Endothelial cell of umbilical vein (primary cell): ENCODE measurements at regions not wholly inside any gene's neighbourhood (a gene's known extent, or its start where the extent isn't known, plus 50 kb on each side); places are given as distances from the start of the nearest gene placed in this dataset.

Experiments used
- EZH2 ChIP-seq: IDR thresholded peaks from 2 replicates; pipeline ENCODE4 v1.6.1; 2012; ENCODE audit warnings: borderline replicate concordance, low read depth, mild to moderate bottlenecking, moderate library complexity, low read length, inconsistent platforms; ENCODE audit not compliant: severe bottlenecking
- MAX ChIP-seq: IDR thresholded peaks from 2 replicates; pipeline ENCODE4 v1.6.1; 2011; ENCODE audit not compliant: insufficient read depth, insufficient read length
- POLR2A ChIP-seq: IDR thresholded peaks from 2 replicates; pipeline ENCODE4 v1.6.1; 2012; ENCODE audit warnings: low read depth, mild to moderate bottlenecking, control low read depth, low read length
- POLR2AphosphoS5 ChIP-seq: IDR thresholded peaks from 2 replicates; pipeline ENCODE4 v1.6.1; 2012; ENCODE audit warnings: low read depth, mild to moderate bottlenecking, control low read depth, low read length, moderate library complexity; ENCODE audit not compliant: insufficient read depth
- TF ChIP-seq, protein P1 (sequence below), 2 donors: IDR thresholded peaks; 1 replicate in 1 of 2; 2 replicates in 1 of 2; pipeline ENCODE4 v1.5.1; 2011; ENCODE audit warnings: low read length in 2 of 2, mild to moderate bottlenecking in 2 of 2, moderate library complexity in 2 of 2, control low read depth in 1 of 2, inconsistent platforms in 1 of 2, low read depth in 1 of 2; ENCODE audit not compliant: insufficient read depth in 1 of 2; ENCODE audit errors: extremely low read depth in 1 of 2

DNA sequence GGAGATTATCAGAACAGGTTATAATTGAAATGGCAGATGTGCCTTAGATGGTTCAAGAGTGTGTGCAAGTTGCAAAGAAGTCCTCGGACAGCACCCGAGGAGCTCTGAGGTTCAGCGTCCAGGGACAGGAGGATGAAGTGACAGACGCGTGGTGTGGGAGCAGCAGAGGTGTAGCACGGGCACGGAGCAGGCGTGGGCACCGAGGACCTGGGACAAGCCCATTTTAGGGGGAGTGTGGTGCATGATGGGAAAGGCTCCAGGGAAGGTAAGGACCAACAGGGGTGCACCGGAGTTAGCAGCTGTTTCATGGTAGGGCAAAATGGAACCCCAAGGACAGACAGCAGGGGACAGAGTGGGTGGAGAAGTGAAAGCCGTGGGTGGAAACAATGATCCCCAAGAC, 56.3 kb upstream of the BACE2 start:
- TF ChIP-seq, protein P1, sequence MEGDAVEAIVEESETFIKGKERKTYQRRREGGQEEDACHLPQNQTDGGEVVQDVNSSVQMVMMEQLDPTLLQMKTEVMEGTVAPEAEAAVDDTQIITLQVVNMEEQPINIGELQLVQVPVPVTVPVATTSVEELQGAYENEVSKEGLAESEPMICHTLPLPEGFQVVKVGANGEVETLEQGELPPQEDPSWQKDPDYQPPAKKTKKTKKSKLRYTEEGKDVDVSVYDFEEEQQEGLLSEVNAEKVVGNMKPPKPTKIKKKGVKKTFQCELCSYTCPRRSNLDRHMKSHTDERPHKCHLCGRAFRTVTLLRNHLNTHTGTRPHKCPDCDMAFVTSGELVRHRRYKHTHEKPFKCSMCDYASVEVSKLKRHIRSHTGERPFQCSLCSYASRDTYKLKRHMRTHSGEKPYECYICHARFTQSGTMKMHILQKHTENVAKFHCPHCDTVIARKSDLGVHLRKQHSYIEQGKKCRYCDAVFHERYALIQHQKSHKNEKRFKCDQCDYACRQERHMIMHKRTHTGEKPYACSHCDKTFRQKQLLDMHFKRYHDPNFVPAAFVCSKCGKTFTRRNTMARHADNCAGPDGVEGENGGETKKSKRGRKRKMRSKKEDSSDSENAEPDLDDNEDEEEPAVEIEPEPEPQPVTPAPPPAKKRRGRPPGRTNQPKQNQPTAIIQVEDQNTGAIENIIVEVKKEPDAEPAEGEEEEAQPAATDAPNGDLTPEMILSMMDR (IDR thresholded peaks at IDR 0.05; ENCODE audit: extremely low read depth in 1 of 2, insufficient read depth in 1 of 2, low read depth in 1 of 2, low read length in 2 of 2), result no peak
- TF ChIP-seq MAX (no peak), POLR2A (no peak), POLR2AphosphoS5 (no peak), EZH2 (no peak)
